Astrocyte of the cerebellum (primary cell): ENCODE measurements at regions not wholly inside any gene's neighbourhood (a gene's known extent, or its start where the extent isn't known, plus 50 kb on each side); places are given as distances from the start of the nearest gene placed in this dataset.

Experiments used
- DNase-seq: peaks from one replicate; pipeline ENCODE4 v3.0.0-alpha.2; 2011; ENCODE audit warnings: low read depth
- H3K4me3 ChIP-seq: 2 replicates; pipeline ENCODE4 v1.5.1; 2011; ENCODE audit warnings: mild to moderate bottlenecking, low read depth, low read length, moderate library complexity
- CTCF ChIP-seq: IDR thresholded peaks from 2 replicates; pipeline ENCODE4 v1.5.1; 2012; ENCODE audit warnings: low read length, low read depth, moderate library complexity, mild to moderate bottlenecking; ENCODE audit errors: missing control alignments
- in situ Hi-C: cut with HindIII; loops from 2 replicates; pipeline ENCODE4 v1.10.0; 2017; ENCODE audit warnings: low sequenced_read_pairs

DNA sequence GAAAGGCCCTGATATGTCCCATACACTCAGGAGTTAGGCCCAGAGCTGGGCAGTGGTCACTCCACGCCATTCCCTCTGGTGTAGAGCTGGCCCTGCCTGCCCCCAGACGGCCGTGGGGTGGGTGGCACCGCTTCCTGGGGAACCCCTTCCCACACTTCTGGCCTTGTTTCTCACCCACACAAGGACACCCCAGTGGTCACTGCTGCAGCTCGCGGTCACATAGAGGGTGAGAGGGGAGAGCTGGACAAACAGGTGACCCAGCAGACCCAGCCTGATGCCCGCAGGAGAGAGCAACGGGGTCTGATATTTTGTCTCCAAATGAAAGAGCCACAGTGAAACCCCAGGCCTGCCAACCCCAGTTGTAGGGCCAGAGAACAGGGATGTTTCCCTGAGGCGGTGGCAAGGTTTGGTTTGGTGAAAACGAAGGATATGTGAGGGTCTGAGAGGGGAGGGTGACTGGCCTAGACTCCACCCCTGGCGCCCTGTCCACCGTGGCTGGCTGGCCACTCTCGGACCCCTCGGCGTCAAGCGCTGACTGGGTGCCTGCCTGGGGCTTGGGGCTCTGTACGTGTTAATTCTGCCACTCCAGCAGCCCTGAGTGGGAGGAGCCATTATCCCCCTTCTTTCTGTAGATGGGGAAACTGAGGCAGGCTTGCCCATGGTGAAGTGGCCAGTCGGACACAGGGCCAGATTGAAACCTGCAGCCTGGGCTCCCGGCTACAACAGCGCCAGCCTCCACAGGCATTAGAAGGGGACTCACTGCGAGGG lies 71.0 kb upstream of the PPARA start:
- peak overlapping the region; percentile 98 for H3K4me3 ChIP-seq
- TF ChIP-seq CTCF, result no peak
- in situ Hi-C loops, result loop anchor here (5.0 to 10.0 kb wide), 2 partner anchors 57 to 74 kb away; no protein-coding TSS in a partner anchor
- DNase-seq, result no peak

- TF ChIP-seq CTCF, result no peak
Observed at GRCh38 chr22:46079861-46080821, 70.2 kb upstream of the PPARA start.

GRCh38 chr22:46081036-46081830 lies 69.1 kb upstream of the PPARA start:
- TF ChIP-seq CTCF, result no peak
- in situ Hi-C loops, result no loop called here
- peak overlapping the region; percentile 98 for H3K4me3 ChIP-seq
- no peak for DNase-seq

More at GRCh38 chr22:46079861-46080821, 70.2 kb upstream of the PPARA start:
- no peak for DNase-seq
- in situ Hi-C loops, result loop anchor here (5.0 to 10.0 kb wide), 2 partner anchors 58 to 75 kb away; no protein-coding TSS in a partner anchor
- peak overlapping the region; percentile 98 for H3K4me3 ChIP-seq

GRCh38 chr22:46081831-46082210 lies 68.5 kb upstream of the PPARA start:
- no peak for DNase-seq
- H3K4me3 ChIP-seq, result peak overlapping the region; percentile 98
- no peak for TF ChIP-seq CTCF
- in situ Hi-C loops, result no loop called here

- in situ Hi-C loops, result no loop called here
- TF ChIP-seq CTCF, result no peak
- H3K4me3 ChIP-seq, result peak overlapping the region; percentile 98
- DNase-seq, result no peak
Observed at GRCh38 chr22:46082633-46083032, 67.7 kb upstream of the PPARA start.
